Endothelial cell (in vitro differentiated cells): ENCODE measurements at regions not wholly inside any gene's neighbourhood (a gene's known extent, or its start where the extent isn't known, plus 50 kb on each side); places are given as distances from the start of the nearest gene placed in this dataset.

Source experiments
- DNase-seq: peaks from one replicate; pipeline ENCODE4 v3.0.0; 2021; ENCODE audit warnings: low spot score
- H3K27ac Mint-ChIP-seq: one replicate; pipeline ENCODE4 v1.8.0; 2021; ENCODE audit warnings: mixed read lengths, inconsistent platforms; ENCODE audit not compliant: unreplicated experiment
- H3K27me3 Mint-ChIP-seq: one replicate; pipeline ENCODE4 v1.8.0; 2021; ENCODE audit warnings: mild to moderate bottlenecking, moderate library complexity, mixed read lengths, inconsistent platforms; ENCODE audit not compliant: unreplicated experiment
- H3K36me3 Mint-ChIP-seq: one replicate; pipeline ENCODE4 v1.8.0; 2021; ENCODE audit warnings: mild to moderate bottlenecking, low read depth, mixed read lengths, inconsistent platforms; ENCODE audit not compliant: unreplicated experiment
- H3K4me1 Mint-ChIP-seq: one replicate; pipeline ENCODE4 v1.8.0; 2021; ENCODE audit warnings: mild to moderate bottlenecking, mixed read lengths, inconsistent platforms; ENCODE audit not compliant: unreplicated experiment
- H3K4me3 Mint-ChIP-seq: one replicate; pipeline ENCODE4 v1.8.0; 2021; ENCODE audit warnings: mild to moderate bottlenecking, mixed read lengths, inconsistent platforms; ENCODE audit not compliant: unreplicated experiment
- H3K9me3 Mint-ChIP-seq: one replicate; pipeline ENCODE4 v1.8.0; 2021; ENCODE audit warnings: mixed read lengths, inconsistent platforms; ENCODE audit not compliant: unreplicated experiment
- TF ChIP-seq, protein P1 (sequence below): fragments of 200-600 bp; sonication (generic); IDR thresholded peaks from one replicate; pipeline ENCODE4 v1.5.0; 2021; ENCODE audit warnings: antibody characterized with exemption; ENCODE audit not compliant: unreplicated experiment

DNA sequence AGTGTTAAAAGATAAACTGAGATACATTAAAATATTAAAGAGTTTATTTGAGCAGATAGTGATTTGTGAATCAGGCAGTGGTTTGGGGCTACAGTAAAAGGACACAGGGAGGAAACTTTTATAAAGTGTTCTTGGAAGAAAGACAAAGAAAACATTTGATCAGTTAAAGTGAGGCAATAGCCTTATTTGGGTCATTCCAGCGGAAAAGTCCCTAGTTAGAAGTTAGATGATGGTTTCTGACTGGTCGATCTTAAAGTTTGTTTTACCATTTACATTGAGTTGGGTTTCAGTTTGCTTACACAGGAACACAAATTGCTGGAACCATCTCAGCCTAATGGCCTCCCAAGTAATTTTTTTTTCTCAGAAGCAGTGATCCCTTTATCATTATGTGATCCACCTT is 69.7 kb downstream of the PPP1R2C start:
- Mint-ChIP-seq H3K4me1 (no peaks in the 10 kb centered on the region), H3K27ac (no peak overlapping the region)

DNA sequence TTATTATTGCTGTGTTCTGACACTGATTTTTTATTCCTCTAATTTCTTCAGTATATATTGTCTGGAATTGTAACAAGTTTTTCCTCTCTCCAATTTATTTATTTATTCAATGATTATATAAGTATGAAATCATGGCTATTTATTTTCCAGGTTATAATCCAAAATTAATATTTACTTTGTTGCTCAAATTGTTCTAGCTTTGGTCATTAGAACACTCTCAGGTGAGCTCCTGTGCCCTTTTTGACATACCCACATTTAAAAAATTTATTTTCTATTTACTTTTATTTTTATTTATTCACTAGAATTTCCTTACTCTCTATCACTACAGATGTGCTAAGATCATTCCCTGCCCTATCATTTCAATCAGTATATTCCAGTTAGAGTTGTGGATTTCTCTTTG is 70.2 kb downstream of the PPP1R2C start:
- Mint-ChIP-seq H3K9me3 (no peaks in the 10 kb centered on the region), H3K36me3 (no peaks in the 10 kb centered on the region), H3K4me1 (no peaks in the 10 kb centered on the region), H3K4me3 (no peak overlapping the region), H3K27me3 (no peaks in the 10 kb centered on the region), H3K27ac (no peak overlapping the region)
- DNase-seq, result no peak
- TF ChIP-seq, protein P1, sequence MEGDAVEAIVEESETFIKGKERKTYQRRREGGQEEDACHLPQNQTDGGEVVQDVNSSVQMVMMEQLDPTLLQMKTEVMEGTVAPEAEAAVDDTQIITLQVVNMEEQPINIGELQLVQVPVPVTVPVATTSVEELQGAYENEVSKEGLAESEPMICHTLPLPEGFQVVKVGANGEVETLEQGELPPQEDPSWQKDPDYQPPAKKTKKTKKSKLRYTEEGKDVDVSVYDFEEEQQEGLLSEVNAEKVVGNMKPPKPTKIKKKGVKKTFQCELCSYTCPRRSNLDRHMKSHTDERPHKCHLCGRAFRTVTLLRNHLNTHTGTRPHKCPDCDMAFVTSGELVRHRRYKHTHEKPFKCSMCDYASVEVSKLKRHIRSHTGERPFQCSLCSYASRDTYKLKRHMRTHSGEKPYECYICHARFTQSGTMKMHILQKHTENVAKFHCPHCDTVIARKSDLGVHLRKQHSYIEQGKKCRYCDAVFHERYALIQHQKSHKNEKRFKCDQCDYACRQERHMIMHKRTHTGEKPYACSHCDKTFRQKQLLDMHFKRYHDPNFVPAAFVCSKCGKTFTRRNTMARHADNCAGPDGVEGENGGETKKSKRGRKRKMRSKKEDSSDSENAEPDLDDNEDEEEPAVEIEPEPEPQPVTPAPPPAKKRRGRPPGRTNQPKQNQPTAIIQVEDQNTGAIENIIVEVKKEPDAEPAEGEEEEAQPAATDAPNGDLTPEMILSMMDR, result no peak

More for the DNA sequence above, 69.7 kb downstream of the PPP1R2C start:
- Mint-ChIP-seq H3K27me3 (no peaks in the 10 kb centered on the region), H3K9me3 (no peaks in the 10 kb centered on the region), H3K4me3 (no peak overlapping the region), H3K36me3 (no peaks in the 10 kb centered on the region)
- TF ChIP-seq, protein P1, result no peak
- no peak for DNase-seq

DNA sequence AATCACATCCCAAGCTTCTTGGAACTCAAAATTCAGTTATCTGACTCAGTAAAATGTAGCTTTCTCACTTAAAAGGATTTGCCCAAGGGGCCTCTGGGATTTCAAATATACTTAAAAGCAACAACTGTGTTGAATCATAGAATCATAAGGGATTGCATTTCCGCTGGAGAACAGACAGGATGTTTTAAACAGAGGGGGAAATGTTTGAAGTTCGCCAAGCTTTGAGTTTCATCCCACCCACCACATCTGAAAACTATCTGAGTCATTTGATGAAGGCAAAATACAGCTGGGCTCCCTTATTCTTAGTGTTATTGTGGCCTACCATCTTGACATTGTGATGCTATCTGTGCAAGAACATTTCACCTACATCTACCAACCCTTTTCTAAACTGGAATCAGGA is 73.5 kb downstream of the PPP1R2C start:
- H3K27me3 Mint-ChIP-seq, result no peaks in the 10 kb centered on the region
- H3K36me3 Mint-ChIP-seq, result no peaks in the 10 kb centered on the region
- peaks cover 7% of the 10 kb centered on the region for H3K4me1 Mint-ChIP-seq
- TF ChIP-seq, protein P1, result no peak
- no peaks in the 10 kb centered on the region for H3K9me3 Mint-ChIP-seq
- H3K27ac Mint-ChIP-seq, result no peak overlapping the region
- DNase-seq, result no peak
- H3K4me3 Mint-ChIP-seq, result no peak overlapping the region

DNA sequence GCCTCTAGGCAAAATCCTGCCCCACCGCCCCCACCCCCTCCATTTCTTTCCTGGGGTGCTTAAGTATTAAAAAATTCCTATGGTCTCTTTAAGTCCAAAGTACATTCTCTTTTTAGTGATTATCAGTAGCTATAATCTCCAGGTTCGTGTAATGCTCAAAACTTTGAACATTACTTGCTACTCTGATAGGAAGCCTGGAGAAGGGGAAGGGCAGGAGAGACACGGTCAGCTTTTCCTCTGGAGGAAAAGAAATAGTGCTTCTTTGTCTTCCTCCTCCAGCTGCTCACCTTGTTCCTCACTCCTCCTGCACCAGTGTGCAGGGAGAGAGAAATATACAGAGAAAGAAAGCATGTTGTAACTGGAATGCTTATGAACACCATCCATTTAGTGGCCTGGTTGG is 80.4 kb downstream of the PPP1R2C start:
- no peak overlapping the region for H3K27ac Mint-ChIP-seq
- no peaks in the 10 kb centered on the region for H3K36me3 Mint-ChIP-seq
- TF ChIP-seq, protein P1, result no peak
- no peak overlapping the region for H3K4me3 Mint-ChIP-seq
- DNase-seq, result no peak
- H3K27me3 Mint-ChIP-seq, result no peaks in the 10 kb centered on the region
- H3K9me3 Mint-ChIP-seq, result no peaks in the 10 kb centered on the region
- peaks cover 7% of the 10 kb centered on the region for H3K4me1 Mint-ChIP-seq

DNA sequence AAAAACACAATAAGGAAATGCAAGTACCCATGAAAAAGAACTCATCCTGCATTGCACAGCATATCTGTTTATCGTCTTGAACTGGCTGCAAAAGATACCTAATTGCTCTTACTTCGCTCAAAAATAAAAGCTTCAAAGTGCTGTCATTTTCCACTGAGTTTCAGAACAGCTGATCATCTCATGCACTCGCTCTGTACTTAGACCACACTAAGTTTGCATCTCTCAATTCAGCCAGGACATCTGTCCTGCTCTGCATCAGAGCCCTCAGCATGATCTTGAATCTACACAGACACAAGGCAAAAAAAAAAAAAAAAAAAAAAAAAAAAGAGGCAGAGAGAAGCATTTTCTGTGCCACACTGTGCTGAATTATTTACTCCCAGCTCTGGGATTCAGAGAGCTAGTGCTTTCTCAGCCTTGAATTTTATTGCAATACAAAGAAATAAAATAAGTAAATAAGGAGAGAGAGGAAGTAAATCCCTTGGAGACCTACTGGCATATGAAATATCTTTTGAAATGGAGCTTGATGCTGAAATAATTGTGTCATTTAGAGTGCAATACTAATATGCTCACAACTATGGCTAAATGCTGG is 81.3 kb downstream of the PPP1R2C start:
- H3K4me1 Mint-ChIP-seq, result no peaks in the 10 kb centered on the region
- no peaks in the 10 kb centered on the region for H3K36me3 Mint-ChIP-seq
- no peak overlapping the region for H3K4me3 Mint-ChIP-seq
- TF ChIP-seq, protein P1, result no peak
- DNase-seq, result no peak
- no peak overlapping the region for H3K27ac Mint-ChIP-seq
- no peaks in the 10 kb centered on the region for H3K27me3 Mint-ChIP-seq
- no peaks in the 10 kb centered on the region for H3K9me3 Mint-ChIP-seq
